ENCODE measurements at regions not wholly inside any gene's neighbourhood (a gene's known extent, or its start where the extent isn't known, plus 50 kb on each side); places are given as distances from the start of the nearest gene placed in this dataset.

DNA sequence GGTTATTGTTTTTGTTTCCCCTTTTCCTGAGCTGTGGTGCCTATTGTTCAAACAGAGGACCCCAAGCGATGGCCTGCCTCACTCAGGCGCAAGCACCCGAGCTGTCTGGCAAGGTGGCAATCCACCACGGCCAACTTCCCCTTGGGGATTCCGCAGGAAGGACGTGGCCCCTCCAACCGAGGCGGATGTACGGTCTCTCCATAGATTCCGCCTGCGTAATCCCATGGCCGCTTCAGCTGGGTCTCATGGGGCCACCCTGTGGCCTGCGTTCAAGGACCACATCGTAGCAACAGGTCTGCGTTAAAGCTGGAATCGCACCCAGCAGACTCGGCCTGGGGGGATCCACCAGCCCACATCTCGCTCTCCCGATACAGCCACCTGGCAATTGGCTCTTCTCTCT, 79.9 kb downstream of the CEBPB start:
- TF ChIP-seq, protein P1, sequence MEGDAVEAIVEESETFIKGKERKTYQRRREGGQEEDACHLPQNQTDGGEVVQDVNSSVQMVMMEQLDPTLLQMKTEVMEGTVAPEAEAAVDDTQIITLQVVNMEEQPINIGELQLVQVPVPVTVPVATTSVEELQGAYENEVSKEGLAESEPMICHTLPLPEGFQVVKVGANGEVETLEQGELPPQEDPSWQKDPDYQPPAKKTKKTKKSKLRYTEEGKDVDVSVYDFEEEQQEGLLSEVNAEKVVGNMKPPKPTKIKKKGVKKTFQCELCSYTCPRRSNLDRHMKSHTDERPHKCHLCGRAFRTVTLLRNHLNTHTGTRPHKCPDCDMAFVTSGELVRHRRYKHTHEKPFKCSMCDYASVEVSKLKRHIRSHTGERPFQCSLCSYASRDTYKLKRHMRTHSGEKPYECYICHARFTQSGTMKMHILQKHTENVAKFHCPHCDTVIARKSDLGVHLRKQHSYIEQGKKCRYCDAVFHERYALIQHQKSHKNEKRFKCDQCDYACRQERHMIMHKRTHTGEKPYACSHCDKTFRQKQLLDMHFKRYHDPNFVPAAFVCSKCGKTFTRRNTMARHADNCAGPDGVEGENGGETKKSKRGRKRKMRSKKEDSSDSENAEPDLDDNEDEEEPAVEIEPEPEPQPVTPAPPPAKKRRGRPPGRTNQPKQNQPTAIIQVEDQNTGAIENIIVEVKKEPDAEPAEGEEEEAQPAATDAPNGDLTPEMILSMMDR (IDR thresholded peaks at IDR 0.05; ENCODE audit: control insufficient read depth, extremely low read depth, insufficient read depth) = no peak
- no peak overlapping the region for H3K4me3 ChIP-seq (ENCODE audit: low read depth, low read length)
- no peak for DNase-seq (ENCODE audit: low read depth)

DNA sequence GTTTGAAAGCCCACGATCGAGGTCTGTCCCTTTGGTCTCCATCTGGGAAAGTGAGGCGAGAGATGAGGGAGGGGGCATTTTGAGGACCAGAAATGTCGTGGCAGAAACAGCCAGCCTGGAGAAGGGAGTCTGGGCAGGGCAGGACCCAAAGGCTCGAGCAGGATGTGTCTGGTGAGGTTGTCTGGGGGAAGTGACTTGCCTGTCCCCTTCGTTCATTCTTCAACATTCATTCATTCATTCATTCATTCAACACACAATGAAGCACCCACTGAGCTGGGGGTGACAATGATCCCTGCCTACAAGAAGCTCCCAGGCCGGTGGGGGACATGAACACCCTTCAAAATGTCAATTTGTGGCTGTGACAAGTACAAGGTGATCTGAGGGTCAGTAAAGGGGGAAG, 80.5 kb downstream of the CEBPB start:
- TF ChIP-seq, protein P1 (IDR thresholded peaks at IDR 0.05; ENCODE audit: control insufficient read depth, extremely low read depth, insufficient read depth) = no peak
- no peak for DNase-seq (ENCODE audit: low read depth)

DNA sequence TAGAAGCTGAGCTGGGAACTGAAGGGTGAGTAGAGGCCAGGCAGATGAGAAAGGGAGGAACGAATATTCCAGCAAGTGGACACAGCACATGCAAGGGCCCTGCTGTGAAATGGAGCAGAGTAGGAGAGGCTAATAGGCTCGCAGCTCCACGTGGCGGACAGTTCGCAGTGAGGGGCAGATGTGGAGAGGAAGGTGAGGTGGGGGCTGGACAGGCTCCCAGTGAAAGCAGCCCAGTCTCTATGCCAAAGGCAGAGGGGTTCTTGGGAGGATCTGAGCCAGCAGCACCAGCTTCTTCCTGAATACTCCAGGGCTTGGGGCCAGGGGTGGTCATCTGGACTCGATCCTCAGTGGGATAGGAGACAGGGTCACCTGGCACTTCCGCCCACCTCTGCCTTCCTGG, 81.0 kb downstream of the CEBPB start:
- H3K4me3 ChIP-seq (ENCODE audit: low read depth, low read length) = no peak overlapping the region
- DNase-seq (ENCODE audit: low read depth) = no peak
- TF ChIP-seq, protein P1 (IDR thresholded peaks at IDR 0.05; ENCODE audit: control insufficient read depth, extremely low read depth, insufficient read depth) = no peak

More for the DNA sequence above, 80.5 kb downstream of the CEBPB start:
- H3K4me3 ChIP-seq (ENCODE audit: low read depth, low read length) = no peak overlapping the region

DNA sequence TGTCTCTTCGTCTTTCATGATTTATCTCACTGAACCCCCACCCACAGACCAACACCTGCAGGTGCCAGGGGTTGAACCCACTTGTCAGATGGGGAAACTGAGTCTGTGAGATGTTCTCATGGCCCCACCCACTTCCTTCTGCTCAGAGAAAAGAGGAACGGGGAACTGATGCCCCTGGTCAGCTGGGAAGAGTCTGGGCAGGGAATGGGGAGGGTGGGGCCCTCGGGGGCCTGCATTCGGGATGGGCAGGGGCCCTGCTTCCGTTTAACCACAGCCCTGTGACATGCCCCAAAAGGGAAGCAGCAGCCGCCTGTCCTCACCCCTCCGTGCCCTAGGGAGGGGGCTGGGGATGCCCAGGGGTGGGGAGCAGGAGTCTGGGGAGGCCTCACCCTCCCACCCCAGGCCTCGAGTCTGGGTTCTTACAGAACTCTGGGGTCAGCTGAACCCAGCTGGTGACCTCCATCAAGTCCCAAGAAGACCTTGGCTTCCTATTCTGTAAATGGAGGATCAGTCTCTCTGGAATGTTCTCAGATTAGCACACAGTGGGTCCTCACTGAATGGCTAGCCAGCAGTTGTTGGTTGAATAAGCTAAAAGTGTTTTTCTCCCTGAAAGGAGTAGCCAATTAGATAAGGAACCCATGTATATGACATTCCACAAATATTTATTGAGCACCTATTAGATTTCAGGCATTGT, 81.5 kb downstream of the CEBPB start:
- DNase-seq (ENCODE audit: low read depth) = no peak
- H3K4me3 ChIP-seq (ENCODE audit: low read depth, low read length) = no peak overlapping the region
- TF ChIP-seq, protein P1 (IDR thresholded peaks at IDR 0.05; ENCODE audit: control insufficient read depth, extremely low read depth, insufficient read depth) = no peak

DNA sequence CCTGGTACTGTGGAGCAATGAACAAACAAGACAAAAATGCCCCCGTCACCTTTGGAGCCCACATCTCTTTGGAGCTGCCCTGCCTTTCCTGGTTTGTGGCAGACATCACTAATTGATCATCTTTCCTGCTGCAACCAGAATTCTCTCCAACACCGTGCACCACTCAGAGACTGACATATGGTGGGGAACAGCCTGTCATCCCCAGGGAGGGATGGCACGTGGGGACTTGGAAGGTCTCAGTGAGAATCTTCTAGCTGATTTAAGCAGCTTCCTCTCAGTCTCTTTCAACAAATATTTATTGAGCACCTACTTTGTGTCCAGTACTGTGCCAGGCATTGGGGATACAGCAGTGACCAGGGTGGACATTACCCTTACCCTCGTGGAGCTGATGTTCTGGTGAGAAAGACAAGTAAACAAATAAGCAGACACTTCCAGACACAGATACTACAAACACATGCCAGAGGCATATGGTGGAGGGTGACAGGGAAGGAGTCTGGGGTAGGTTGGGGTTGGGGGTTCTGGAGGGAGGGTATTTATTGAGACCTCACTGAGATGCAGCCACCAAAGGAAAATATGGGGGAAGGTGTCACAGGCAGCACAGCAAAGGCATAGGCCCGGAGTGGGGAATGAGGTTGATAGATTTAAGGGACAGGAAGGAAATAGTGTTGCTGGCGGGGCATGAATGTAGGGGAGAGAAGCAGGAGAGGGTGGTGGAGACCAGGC, 82.3 kb downstream of the CEBPB start:
- TF ChIP-seq, protein P1 (IDR thresholded peaks at IDR 0.05; ENCODE audit: control insufficient read depth, extremely low read depth, insufficient read depth) = no peak
- no peak overlapping the region for H3K4me3 ChIP-seq (ENCODE audit: low read depth, low read length)
- DNase-seq (ENCODE audit: low read depth) = no peak

DNA sequence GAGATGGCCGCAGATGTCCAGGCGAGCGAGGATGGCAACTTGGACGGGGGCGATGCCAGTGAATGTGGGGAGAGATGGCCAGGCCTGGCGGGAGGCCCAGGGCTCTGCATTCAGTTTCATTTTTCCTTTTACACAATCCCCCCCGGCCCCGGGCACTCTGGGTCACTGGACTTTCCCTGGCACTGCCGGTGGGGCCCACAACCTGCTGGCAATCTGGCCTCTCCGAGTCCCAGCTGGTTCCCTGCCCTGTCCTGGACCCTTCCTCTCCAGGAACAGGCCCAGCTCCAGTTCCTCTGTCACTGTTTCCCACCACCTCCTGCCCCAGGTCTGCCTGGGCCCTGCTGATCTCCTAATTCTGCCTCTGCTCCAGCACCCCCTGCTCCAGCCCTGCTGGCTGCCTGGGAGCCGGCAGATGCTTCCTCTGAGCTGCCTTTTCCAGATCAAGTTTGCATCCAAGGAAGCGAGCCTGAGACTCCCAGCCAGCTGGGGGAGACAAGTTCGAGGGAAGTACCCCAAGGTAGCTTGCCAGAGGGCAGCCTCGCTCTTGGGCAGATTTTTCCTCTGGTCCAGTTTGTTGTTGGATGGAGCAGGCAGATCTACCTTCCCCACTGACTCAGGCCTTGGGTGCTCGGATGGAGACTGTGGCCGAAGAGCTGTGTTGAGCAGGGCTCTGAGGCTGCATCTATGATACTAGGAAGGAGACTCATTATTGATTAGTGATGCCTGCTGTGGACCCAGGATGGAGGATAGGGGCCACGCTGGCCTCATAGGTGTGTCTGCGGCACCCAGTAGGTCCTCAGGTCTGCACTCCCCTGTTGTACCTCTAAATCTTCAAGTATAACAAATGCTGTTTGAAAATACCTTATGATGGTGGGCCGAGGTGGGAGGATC, 83.2 kb downstream of the CEBPB start:
- TF ChIP-seq, protein P1 (IDR thresholded peaks at IDR 0.05; ENCODE audit: control insufficient read depth, extremely low read depth, insufficient read depth) = no peak
- no peak for DNase-seq (ENCODE audit: low read depth)
- no peak overlapping the region for H3K4me3 ChIP-seq (ENCODE audit: low read depth, low read length)

All from LNCaP clone FGC (cell line).